ENCODE measurements at regions not wholly inside any gene's neighbourhood (a gene's known extent, or its start where the extent isn't known, plus 50 kb on each side); places are given as distances from the start of the nearest gene placed in this dataset.

DNA sequence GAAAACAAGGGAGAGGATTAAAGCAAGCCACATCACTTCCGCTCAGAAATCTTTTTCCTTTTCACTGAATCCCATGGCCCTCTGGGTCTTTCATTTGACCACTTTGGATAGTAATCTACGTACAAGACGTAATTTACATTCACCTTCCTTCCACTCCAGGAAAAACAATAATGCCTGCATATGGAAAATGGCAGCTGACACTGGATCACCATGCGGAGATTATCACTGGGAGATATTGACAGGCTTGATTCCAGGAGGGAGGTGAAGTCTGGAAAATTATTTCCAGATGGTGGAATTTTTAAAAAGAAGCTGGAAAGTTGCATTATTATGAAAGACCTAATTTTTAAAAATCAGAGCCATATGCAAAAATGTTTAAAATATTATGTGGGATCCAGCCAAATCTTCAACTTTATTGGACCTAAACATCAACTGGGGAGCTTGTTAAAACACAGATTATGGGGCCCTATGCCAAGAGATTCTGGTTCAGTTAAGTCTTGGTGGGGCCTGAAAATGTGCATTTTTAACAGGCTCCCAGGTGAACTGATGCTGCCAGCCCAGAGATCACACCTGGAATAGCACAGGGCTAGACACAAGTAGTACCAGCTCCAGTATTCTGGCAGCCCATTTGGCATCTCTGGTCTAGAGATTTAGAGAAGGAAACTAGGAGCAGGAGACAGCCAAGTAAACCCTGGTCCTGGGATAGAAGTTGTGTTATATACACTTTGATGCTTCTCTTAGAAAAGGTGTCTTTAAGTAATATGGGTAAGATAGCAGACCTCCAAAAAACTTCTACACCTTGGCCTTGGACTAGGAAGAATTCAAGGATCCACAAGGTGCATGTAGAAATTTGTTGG lies 290.3 kb upstream of the LDB2 start:
- Histone ChIP-seq H3K36me3 (ENCODE audit: low read depth) (no peaks in the 10 kb centered on the region), H3K4me1 (ENCODE audit: low read depth) (no peaks in the 10 kb centered on the region), H3K4me3 (no peak overlapping the region), H3K9me3 (no peaks in the 10 kb centered on the region)
- ATAC-seq (no peak), DNase-seq (no peak)
- intact Hi-C loops (cut with DNase I, micrococcal nuclease): no loop called here
- TF ChIP-seq, protein P1, sequence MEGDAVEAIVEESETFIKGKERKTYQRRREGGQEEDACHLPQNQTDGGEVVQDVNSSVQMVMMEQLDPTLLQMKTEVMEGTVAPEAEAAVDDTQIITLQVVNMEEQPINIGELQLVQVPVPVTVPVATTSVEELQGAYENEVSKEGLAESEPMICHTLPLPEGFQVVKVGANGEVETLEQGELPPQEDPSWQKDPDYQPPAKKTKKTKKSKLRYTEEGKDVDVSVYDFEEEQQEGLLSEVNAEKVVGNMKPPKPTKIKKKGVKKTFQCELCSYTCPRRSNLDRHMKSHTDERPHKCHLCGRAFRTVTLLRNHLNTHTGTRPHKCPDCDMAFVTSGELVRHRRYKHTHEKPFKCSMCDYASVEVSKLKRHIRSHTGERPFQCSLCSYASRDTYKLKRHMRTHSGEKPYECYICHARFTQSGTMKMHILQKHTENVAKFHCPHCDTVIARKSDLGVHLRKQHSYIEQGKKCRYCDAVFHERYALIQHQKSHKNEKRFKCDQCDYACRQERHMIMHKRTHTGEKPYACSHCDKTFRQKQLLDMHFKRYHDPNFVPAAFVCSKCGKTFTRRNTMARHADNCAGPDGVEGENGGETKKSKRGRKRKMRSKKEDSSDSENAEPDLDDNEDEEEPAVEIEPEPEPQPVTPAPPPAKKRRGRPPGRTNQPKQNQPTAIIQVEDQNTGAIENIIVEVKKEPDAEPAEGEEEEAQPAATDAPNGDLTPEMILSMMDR (IDR thresholded peaks at IDR 0.05): no peak

DNA sequence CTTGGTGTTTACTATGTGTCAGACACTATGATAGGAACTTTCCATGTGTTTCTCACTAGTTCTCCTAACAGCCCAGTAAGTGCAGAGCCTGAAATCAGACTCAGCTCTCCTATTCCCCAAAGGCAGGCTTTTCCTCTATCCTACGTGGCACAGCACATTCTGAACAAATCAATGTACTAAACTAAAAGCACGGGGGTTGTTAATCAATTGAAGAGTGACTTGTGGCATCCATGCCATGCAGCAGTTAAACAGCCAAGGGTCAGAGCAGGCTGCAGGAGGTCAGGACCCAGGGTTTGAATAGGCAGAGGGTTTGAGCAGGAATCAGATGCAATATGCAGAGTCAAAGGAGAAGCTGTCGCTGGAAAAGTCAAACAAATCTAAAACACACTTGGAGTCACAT lies 289.7 kb upstream of the LDB2 start:
- DNase-seq (no peak), ATAC-seq (no peak)
- TF ChIP-seq, protein P1 (IDR thresholded peaks at IDR 0.05): no peak
- H3K9me3 ChIP-seq: no peaks in the 10 kb centered on the region
- intact Hi-C loops (cut with DNase I, micrococcal nuclease): no loop called here
- no peaks in the 10 kb centered on the region for H3K4me1 ChIP-seq (ENCODE audit: low read depth)
- no peak overlapping the region for H3K4me3 ChIP-seq
- H3K36me3 ChIP-seq (ENCODE audit: low read depth): no peaks in the 10 kb centered on the region

DNA sequence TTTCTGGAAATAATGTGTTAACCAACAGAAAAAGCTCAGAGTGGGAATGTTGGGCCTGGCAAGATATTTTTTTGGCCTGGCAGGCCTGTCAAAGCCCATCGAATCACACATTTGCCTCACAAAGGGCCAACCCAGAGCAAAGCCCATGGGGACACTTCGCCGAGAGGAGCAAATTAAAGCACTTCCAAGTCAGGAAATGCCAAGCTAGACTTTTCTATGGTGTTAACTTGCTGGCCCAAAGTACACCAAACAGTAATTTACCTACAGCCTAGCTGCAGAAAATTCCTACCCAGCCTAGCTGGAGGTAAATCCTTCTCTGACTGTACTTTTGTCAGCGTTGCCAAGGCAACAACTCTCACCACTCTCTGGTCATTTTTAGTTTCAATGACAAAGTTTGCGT lies 288.6 kb upstream of the LDB2 start:
- Histone ChIP-seq H3K4me1 (ENCODE audit: low read depth) (no peaks in the 10 kb centered on the region), H3K9me3 (no peaks in the 10 kb centered on the region), H3K4me3 (no peak overlapping the region), H3K36me3 (ENCODE audit: low read depth) (no peaks in the 10 kb centered on the region)
- TF ChIP-seq, protein P1 (IDR thresholded peaks at IDR 0.05): no peak
- intact Hi-C loops (cut with DNase I, micrococcal nuclease): no loop called here
- DNase-seq (no peak), ATAC-seq (no peak)

DNA sequence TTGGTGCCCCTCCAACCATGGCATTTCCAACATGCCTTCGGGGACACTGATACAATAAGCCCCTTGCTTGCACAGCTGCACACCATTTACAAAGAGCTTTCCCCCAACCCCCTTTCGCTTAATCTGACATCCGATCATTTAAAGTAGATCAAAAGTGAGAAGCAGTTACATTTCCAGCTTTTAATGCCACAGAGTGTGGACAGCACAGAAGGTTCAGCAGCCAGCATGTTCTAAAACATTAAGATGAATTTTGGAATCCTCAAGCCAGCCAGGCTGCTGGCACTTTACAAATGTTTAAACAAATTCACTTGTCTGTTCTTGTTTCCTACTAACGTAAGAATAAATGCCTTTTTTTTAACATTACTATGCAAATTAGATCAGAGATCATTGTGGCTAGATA lies 284.4 kb upstream of the LDB2 start:
- H3K4me3 ChIP-seq: no peak overlapping the region
- intact Hi-C loops (cut with DNase I, micrococcal nuclease): no loop called here
- DNase-seq: no peak
- H3K9me3 ChIP-seq: no peaks in the 10 kb centered on the region
- no peaks in the 10 kb centered on the region for H3K4me1 ChIP-seq (ENCODE audit: low read depth)
- H3K36me3 ChIP-seq (ENCODE audit: low read depth): no peaks in the 10 kb centered on the region
- ATAC-seq: no peak
- TF ChIP-seq, protein P1 (IDR thresholded peaks at IDR 0.05): no peak

DNA sequence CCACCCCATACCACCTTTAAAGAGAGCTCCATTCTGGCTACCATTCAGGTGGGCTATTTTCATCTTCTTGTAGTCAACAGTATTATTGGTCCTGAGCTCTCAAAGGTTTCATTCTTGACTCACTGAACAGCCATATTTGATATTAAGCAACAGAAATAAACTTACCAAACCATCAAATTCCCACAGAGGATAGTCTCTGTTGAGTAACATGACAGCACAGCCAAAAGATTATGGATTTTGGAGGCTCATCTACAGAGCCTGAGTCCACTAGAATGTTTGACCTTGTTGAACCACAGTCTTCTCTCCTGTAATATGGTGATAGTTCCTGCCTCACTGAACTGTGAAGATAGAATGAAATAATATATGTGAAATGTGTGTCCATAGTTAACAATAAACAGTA lies 276.3 kb upstream of the LDB2 start:
- DNase-seq: no peak
- Histone ChIP-seq H3K9me3 (no peaks in the 10 kb centered on the region), H3K36me3 (ENCODE audit: low read depth) (no peaks in the 10 kb centered on the region), H3K4me1 (ENCODE audit: low read depth) (no peaks in the 10 kb centered on the region), H3K4me3 (no peak overlapping the region)
- TF ChIP-seq, protein P1 (IDR thresholded peaks at IDR 0.05): no peak
- no peak for ATAC-seq
- intact Hi-C loops (cut with DNase I, micrococcal nuclease): no loop called here

All from mucosa of descending colon (tissue), 3 donors.